ENCODE measurements at regions not wholly inside any gene's neighbourhood (a gene's known extent, or its start where the extent isn't known, plus 50 kb on each side); places are given as distances from the start of the nearest gene placed in this dataset.

DNA sequence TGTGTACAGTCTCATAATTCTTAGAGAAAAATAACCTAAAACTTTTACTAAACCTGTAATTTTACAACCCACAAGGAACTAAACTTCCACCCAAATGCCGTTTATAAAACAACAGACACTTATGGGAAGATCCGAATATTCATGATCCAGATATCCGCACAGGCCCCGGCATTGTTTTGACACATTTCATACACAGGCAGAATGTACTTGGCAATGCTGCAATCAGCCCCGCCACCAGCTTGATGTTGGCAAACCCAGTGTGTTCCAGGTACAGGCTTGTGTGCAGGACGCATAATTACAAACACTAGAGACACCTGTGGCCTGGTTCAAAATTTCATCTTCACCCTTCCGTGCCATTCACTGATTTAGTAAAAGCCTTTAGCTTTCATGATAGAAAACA is 393.0 kb upstream of the SALL3 start:
- H3K4me3 ChIP-seq: no peak overlapping the region
- peaks cover 0 to 6% (median 0%) of the 10 kb centered on the region in 4 donors for H3K9me3 ChIP-seq
- intact Hi-C loops (cut with DNase I; ENCODE audit: low total_unique reads): no loop called here
- 82 to 87% (median 84%) methylated on average over 7 of the region's 7 CpGs for WGBS, 5 donors
- no peaks in the 10 kb centered on the region for H3K36me3 ChIP-seq
- DNase-seq: no peak
- H3K27ac ChIP-seq: no peak overlapping the region
- H3K27me3 ChIP-seq: peaks cover 0 to 15% (median 0%) of the 10 kb centered on the region in 3 donors
- H3K4me1 ChIP-seq: no peaks in the 10 kb centered on the region
- TF ChIP-seq, protein P1, sequence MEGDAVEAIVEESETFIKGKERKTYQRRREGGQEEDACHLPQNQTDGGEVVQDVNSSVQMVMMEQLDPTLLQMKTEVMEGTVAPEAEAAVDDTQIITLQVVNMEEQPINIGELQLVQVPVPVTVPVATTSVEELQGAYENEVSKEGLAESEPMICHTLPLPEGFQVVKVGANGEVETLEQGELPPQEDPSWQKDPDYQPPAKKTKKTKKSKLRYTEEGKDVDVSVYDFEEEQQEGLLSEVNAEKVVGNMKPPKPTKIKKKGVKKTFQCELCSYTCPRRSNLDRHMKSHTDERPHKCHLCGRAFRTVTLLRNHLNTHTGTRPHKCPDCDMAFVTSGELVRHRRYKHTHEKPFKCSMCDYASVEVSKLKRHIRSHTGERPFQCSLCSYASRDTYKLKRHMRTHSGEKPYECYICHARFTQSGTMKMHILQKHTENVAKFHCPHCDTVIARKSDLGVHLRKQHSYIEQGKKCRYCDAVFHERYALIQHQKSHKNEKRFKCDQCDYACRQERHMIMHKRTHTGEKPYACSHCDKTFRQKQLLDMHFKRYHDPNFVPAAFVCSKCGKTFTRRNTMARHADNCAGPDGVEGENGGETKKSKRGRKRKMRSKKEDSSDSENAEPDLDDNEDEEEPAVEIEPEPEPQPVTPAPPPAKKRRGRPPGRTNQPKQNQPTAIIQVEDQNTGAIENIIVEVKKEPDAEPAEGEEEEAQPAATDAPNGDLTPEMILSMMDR (IDR thresholded peaks at IDR 0.05): no peak
- TF ChIP-seq EP300 (IDR thresholded peaks at IDR 0.05): no peak
- no peak for TF ChIP-seq POLR2AphosphoS5 (IDR thresholded peaks at IDR 0.05)
- TF ChIP-seq POLR2A (IDR thresholded peaks at IDR 0.05): no peak

DNA sequence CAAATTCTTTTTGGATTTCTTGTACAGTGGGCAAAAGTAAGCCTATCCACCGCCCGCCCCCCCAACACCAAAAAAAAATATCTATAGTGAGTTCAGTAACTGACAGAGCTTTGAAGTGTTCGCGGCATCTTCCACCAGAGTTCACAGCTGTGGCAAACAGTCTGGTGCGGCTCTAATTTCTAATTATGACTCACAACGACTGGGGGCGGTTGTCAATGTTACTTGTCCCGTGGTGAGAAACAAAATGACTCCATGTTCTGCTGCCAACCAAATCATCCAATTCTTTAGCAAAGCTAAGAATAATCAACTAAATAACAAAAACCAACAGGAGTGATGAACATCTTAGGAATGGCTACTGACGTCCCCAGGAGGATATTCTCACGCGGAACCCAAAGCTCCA is 392.5 kb upstream of the SALL3 start:
- WGBS, 5 donors: 71 to 84% (median 79%) methylated on average over 11 of the region's 11 CpGs
- intact Hi-C loops (cut with DNase I; ENCODE audit: low total_unique reads): no loop called here
- TF ChIP-seq POLR2AphosphoS5 (IDR thresholded peaks at IDR 0.05) (no peak), POLR2A (IDR thresholded peaks at IDR 0.05) (no peak), EP300 (IDR thresholded peaks at IDR 0.05) (no peak)
- TF ChIP-seq, protein P1 (IDR thresholded peaks at IDR 0.05): no peak
- peaks cover 0 to 11% (median under 1%) of the 10 kb centered on the region in 4 donors for H3K9me3 ChIP-seq
- H3K27ac ChIP-seq: no peak overlapping the region
- H3K36me3 ChIP-seq: no peaks in the 10 kb centered on the region
- H3K4me1 ChIP-seq: no peaks in the 10 kb centered on the region
- H3K4me3 ChIP-seq: no peak overlapping the region
- DNase-seq: no peak
- peaks cover 0 to 15% (median 0%) of the 10 kb centered on the region in 3 donors for H3K27me3 ChIP-seq

DNA sequence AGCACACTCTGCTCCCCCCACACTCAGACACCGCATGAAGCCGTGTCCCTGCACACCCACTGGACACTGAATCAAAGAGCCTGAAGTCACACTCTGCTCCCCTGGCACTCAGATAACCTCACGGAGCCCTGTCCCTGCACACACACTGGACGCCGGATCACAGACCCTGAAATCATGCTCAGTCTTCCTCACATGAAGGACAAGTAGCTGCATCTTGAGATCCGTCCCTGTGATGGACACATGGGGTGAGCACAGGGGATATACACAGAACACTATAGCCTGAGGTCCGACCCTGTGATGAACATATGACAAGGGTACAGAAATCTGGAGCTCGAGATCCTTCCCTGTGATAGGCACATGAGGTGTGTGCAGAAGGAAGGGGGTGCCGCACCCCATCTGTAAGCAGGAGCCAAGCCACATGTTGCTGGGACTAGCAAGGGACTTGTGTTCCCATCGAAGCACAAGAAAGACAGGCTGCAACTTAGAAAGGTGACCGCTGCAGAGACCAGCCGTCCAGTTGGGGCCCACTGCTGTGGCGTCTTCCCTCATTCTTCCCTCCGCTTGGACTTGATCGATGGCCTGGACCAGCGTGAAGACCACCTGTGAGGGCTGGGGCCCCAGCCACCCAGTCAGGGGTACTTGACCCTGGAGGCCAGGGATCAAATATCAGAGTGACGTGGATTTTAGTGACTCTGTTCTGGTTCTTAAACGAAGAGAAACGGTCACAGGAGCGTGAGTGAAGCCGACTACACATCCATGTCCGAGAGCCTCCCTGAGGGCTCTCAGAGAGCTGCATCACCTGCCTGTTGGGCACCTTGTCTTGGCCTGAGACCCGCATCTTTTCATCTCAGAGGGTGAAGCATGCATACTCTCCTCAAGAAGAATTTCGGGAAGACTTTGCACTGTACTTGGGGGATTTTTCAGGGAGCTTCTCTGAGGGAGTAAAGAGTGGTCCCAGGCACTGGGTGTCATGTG is 391.7 kb upstream of the SALL3 start:
- H3K9me3 ChIP-seq: peaks cover 0 to 14% (median 3%) of the 10 kb centered on the region in 4 donors
- no peak overlapping the region for H3K4me3 ChIP-seq
- no peaks in the 10 kb centered on the region for H3K4me1 ChIP-seq
- intact Hi-C loops (cut with DNase I; ENCODE audit: low total_unique reads): no loop called here
- no peak for DNase-seq
- TF ChIP-seq POLR2A (IDR thresholded peaks at IDR 0.05): no peak
- peaks cover 0 to 15% (median 0%) of the 10 kb centered on the region in 3 donors for H3K27me3 ChIP-seq
- H3K27ac ChIP-seq: no peak overlapping the region
- no peaks in the 10 kb centered on the region for H3K36me3 ChIP-seq
- WGBS, 5 donors: 78 to 89% (median 86%) methylated on average over 17 to 24 of the region's 24 CpGs

DNA sequence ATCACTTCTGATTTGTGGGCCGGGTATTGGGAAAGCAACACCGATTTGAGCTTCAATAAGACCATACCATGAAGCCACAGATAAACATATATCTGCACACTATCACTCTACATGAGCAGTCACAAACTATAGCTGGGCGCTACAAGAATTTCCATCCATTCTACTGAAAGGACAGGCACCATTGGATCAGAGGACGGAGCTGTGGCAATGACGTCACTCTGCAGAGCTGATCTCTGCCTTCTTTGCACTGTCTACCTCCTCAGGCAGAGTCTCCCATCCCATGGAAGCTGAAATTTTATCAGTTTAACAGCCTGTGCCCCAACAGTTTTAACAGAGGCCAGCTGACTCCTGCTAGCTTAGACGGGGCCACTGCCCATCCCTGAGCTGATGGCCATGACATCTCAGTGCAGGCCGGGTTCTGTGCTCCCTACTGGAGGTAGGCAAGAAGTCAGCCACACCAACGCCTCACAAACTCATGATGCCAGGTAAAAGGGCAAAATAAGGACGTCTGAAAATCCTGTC is 389.6 kb upstream of the SALL3 start:
- TF ChIP-seq, protein P1 (IDR thresholded peaks at IDR 0.05): no peak
- TF ChIP-seq EP300 (IDR thresholded peaks at IDR 0.05): no peak
- no peak for TF ChIP-seq POLR2A (IDR thresholded peaks at IDR 0.05)
- no peak for TF ChIP-seq POLR2AphosphoS5 (IDR thresholded peaks at IDR 0.05)
- 79 to 84% (median 81%) methylated on average over 9 of the region's 9 CpGs for WGBS, 5 donors
- Histone ChIP-seq H3K27ac (no peak overlapping the region), H3K4me3 (no peak overlapping the region), H3K4me1 (no peaks in the 10 kb centered on the region), H3K36me3 (no peaks in the 10 kb centered on the region), H3K9me3 (peaks cover 0 to 26% (median 17%) of the 10 kb centered on the region in 4 donors), H3K27me3 (peaks cover 0 to 5% (median 0%) of the 10 kb centered on the region in 3 donors)
- intact Hi-C loops (cut with DNase I; ENCODE audit: low total_unique reads): no loop called here
- no peak for DNase-seq
